ENCODE measurements at regions not wholly inside any gene's neighbourhood (a gene's known extent, or its start where the extent isn't known, plus 50 kb on each side); places are given as distances from the start of the nearest gene placed in this dataset.

- TF ChIP-seq MLXIP (CRISPR knock-in tag; IDR thresholded peaks at IDR 0.05; ENCODE audit: borderline replicate concordance) (no peak), ZNF790 (CRISPR knock-in tag; IDR thresholded peaks at IDR 0.05; ENCODE audit: borderline replicate concordance) (no peak), ZNF12 (CRISPR knock-in tag; IDR thresholded peaks at IDR 0.05) (peak; percentile 60; the same call in 1 of the 2 replicates), CREM (IDR thresholded peaks at IDR 0.05) (peak; percentile 91), CREM (CRISPR knock-in tag; IDR thresholded peaks at IDR 0.05) (no peak), CEBPG (CRISPR knock-in tag; IDR thresholded peaks at IDR 0.05) (peak; percentile 90), MXD3 (CRISPR knock-in tag; IDR thresholded peaks at IDR 0.05) (no peak), RFX5 (IDR thresholded peaks at IDR 0.05; ENCODE audit: low read depth, low read length) (no peak), ZNF468 (CRISPR knock-in tag; IDR thresholded peaks at IDR 0.05) (no peak), ZNF615 (CRISPR knock-in tag; IDR thresholded peaks at IDR 0.05; ENCODE audit: borderline replicate concordance) (no peak), FOXP4 (CRISPR knock-in tag; IDR thresholded peaks at IDR 0.05) (peak; percentile 99), ARNT (IDR thresholded peaks at IDR 0.05) (no peak), SUZ12 (IDR thresholded peaks at IDR 0.05; ENCODE audit: low read depth, low read length) (no peak), SKI (IDR thresholded peaks at IDR 0.05; ENCODE audit: partially characterized antibody) (no peak), ZGPAT (CRISPR knock-in tag; IDR thresholded peaks at IDR 0.05) (peak; percentile 85; the same call in 1 of the 2 replicates), GABPB1 (CRISPR knock-in tag; IDR thresholded peaks at IDR 0.05) (0 out of 2 replicates have a peak, but pooled peaks have one; percentile 19), ZC3H13 (CRISPR knock-in tag; IDR thresholded peaks at IDR 0.05) (no peak), TBP (CRISPR knock-in tag; IDR thresholded peaks at IDR 0.05) (no peak), LCORL (IDR thresholded peaks at IDR 0.05) (peak; percentile 98), LCORL (CRISPR knock-in tag; IDR thresholded peaks at IDR 0.05) (peak; percentile 91), ZFP36L2 (CRISPR knock-in tag; IDR thresholded peaks at IDR 0.05) (no peak), ZNF562 (CRISPR knock-in tag; IDR thresholded peaks at IDR 0.05; ENCODE audit: borderline replicate concordance) (no peak), TFDP2 (CRISPR knock-in tag; IDR thresholded peaks at IDR 0.05) (peak; percentile 15; the same call in 1 of the 2 replicates), NFE2L2 (IDR thresholded peaks at IDR 0.05; ENCODE audit: low read length) (no peak), ZNF326 (CRISPR knock-in tag; IDR thresholded peaks at IDR 0.05; ENCODE audit: borderline replicate concordance) (no peak)
Observed at GRCh38 chr12:24080465-24080864, 131.0 kb upstream of the SOX5 start (continued).

All from HepG2 (cell line).